HG03439 (cell line): ENCODE measurements at regions not wholly inside any gene's neighbourhood (a gene's known extent, or its start where the extent isn't known, plus 50 kb on each side); places are given as distances from the start of the nearest gene placed in this dataset.
"Not testable (repeated sequence)": the region's sequence is repeated elsewhere in the genome, so short reads cannot be mapped to it uniquely, and the experiment has no call there.

Source experiments
- ATAC-seq: cut with Tn5 transposase; IDR thresholded peaks from one replicate; pipeline ENCODE4 v1.9.1; 2021; ENCODE audit warnings: mild to moderate bottlenecking, moderate library complexity; ENCODE audit not compliant: unreplicated experiment

DNA sequence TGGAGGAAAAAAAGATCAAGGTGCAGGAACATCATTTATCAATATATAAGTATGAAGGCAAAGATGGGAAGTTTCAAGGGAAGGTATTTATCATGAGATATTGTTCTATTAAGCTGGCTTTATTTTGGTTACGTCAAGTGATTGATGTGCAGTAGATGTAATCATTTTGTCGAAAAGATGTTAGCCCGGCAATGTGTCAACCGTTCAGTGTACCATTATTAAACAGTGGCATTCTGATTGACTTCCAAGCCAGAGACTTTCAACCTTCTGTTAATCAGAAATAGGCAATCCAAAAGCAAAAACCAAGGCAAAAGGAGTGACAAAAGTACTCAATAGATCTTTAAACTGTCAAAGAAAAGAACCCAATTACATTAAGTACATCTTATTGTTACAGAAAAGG lies 1340.3 kb upstream of the GOT2 start:
- no peak for ATAC-seq

DNA sequence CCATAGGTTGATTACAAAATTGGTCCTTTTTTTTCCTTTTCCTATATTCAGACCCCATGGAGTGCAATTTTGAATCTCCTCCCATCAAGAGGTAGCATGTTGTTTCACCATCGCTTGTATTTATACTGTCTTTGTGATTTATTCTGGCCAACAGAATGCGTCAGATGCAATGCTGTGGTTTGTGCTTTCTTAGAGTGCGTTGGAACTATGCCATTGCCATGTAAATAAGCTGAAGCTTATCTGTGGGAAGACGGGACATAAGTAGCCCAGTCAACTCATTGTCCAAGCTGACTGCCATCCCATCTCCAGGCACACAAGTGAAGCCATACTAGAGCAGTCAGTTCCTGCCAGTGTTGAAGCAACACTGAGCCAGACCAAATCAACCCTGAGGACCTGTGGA lies 1339.3 kb upstream of the GOT2 start:
- ATAC-seq: no peak

DNA sequence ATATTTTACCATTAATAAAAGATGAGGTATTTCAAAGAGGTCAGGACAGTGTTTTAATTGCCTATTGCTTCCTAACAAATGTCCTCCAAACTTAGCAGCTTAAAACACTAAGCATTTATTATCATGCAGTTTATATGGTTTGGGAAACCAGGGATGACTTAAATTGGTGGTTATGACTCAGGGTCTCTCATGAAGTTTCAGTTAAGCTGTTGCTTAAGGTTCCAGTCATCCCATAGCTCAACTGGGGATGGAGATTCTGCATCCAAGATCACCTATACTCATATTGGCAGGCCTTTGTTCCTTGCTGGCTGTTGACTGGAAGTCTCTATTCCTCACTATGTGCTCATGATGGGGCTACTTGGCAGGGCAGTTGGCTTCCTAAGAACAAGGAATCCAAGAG lies 1329.9 kb upstream of the GOT2 start:
- ATAC-seq: no peak

DNA sequence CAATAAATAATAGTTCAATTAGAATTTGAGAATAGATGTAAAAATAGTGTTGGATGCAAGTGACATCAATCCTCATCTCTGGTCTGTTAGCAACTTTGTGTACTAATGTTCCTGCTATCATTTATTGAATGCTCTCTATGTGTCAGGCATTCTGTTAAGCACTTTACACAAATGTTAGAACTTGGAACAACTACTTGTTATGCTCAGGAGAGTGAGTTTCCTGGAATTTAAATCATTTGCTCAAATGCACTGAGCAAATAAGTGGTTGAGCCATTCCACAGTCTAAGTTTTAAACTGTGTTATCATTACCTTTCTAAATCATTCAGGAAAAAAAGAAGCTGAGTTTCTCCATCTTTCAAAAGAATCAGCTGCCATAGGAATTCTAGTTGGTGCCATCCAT lies 1327.3 kb upstream of the GOT2 start:
- ATAC-seq: no peak

DNA sequence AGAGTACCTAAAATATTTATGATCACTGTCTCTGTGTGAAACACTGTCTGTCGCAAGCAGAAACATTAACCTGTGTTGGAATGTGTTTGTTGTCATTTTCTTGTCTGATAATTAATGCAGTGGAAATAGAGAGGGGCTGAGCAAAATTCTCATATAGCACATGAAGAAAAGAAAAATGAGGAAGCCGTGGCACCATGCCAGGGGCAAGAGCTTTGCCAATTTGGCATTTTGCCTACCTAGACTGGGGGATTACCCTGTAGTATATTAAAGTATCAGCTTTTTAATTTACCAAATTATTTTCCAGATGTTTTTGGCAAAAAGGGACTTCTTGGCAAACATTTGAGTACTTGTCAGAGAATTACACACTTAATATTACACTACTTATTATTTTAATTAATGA lies 1326.6 kb upstream of the GOT2 start:
- no peak for ATAC-seq

DNA sequence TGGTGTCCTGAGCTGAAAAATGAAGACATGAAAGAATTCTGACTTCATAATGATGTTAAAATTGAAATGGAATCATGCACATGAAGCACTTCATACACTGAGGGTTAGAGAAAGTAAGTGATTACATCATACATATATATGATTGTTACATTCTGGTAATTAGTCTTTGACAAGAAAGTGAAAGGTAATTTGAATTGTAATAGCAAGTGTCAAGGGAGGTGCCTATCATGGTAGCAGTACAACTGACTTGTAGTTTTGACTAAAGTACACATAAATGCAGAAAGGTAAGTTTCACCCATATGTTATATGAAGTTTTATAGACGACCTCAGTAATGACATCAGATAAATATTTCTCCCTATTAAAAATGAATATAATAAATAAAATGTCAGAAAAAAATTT lies 1325.0 kb upstream of the GOT2 start:
- no peak for ATAC-seq

DNA sequence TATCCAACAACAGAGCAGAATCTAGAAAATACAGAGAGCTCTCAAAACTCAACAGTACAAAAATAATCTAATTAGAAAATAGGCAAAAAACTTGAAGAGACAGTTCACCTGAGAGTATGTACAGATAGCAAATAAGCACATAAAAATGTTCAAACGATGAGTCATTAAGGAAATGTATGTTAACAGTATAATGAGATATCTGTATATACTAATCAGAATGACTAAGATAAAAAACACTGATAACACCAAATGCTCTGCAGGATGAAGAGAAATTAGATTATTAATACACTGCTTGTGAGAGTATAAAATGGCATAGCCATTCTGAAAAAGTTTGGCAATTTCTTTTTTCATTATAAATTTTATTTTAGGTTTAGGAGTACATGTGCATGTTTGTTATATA lies 1307.6 kb upstream of the GOT2 start:
- ATAC-seq: no peak

DNA sequence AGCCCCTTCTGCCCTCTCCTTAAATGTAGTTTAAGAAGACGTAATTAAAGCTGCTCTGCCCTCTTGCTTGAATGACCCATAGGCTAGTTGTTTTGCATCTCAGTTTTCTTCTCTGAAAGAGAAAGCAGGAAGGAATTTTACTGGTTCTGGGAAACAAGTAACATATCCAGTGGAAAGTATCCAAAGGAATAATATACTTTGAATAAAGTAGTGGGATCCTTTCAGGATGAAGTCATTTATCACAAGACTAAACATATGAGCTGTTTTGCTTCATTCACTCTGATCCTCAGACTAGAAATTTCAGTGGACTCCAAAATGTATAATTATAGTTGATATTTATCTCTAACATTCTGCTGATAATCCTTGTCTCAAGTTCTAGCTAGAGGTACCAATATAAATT lies 1297.6 kb upstream of the GOT2 start:
- no peak for ATAC-seq

DNA sequence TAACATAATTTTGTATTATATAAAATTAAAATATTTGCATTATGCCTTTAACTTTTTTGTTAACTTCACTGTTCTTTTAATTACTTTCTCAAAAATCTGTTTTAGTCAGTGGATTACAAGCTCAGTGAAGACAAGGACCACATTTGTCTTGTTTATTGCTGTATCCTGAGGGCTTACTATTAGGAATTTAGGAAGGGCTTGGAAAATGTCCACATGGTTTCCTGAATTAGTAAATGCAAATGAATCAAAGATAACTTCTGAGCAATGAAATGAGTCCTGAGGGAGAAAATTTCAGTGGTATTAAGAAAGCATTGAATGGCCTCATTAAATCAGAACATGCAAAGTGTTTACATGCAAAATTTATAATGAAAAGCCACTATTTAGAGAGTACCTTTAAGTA lies 1293.2 kb upstream of the GOT2 start:
- ATAC-seq: no peak

DNA sequence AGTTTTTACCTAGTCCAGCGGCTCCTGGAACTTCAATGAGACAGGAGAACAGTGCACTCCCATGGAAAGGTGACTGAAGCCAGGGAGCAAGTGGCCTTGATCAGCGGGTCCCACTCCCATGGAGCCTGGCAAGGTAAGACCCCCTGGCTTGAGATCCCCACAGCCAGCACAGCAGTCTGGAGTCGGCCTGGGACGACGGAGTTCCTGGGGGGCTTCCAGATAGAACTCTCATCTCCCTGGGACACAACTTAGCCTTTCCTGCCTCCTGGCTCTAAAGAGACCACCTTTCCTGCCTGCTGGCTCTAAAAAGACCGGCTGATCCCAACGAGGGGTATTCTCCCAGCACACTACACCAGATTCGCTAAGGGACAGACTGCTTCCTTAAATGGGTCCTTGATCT lies 1279.0 kb upstream of the GOT2 start:
- ATAC-seq: no peak

DNA sequence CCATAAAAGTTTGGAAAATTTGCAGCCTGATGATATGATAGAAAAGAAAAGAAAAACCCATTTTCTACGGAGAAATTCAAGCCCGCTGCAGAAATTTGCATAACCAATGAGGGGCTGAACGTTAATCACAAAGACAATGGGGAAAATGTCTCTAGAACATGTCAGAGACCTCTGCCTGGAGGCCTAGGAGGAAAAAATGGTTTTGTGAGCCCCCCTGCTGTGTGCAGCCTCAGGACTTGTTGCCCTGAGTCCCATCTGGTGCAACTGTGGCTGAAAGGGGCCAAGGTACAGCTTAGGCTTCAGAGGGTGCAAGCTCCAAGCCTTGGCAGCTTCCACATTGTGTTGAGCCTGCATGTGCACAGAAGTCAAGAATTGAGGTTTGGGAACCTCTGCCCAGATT lies 1267.4 kb upstream of the GOT2 start:
- no peak for ATAC-seq

DNA sequence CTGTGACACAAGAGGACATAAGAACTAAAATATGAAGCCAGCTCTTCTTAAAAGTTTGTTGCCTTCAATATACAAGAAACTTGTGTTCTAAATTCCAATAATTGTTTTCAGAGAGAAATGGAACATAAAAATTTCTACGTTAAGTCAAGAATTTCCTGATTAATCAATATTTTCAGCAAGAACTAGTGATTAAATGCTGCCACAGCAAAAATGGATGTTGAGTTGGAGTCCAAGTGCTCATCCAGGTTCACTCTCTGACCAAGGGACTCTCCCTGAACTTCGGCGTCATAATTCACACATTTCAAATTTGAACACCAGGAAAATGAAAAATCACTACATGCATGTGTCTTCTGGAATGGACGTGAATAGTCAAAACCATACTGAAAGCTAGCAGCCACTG lies 1263.6 kb upstream of the GOT2 start:
- no peak for ATAC-seq

DNA sequence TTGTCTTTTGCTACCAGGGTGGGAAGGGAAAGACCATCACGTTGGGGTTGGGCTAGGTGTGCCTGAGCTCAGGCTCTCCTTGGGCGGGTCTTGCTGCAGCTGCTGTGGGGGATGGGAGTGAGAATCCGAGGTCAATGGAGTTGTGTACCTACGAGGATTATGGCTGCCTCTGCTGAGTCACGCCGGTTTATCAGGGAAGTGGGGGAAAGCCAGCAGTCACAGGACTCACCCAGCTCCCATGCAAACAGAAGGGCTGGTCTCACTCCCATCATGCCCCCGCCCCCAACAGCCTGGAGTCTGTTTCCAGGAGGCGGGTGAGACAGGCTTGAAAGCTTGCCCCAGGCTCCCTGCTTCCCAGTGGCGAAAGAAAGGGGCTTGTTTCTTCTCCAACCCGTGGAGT lies 1259.0 kb upstream of the GOT2 start:
- no peak for ATAC-seq

DNA sequence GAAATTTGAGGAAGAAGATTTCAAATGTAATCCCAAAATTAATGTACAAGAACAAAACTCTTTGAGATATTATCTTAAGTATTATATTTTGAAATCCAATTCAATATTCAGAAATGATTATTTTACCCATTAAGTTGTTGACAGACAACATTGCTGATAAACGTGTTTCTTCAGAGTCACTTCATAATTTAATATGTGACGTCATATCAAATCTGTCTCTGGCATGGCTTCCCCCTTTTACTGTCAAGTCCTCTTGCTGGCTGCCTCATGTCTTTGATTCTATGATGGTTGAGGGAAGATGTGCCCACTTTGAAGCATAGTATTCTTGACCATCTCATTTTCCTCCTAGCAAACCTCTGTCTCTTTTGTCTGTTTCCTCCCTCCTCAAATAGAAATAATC lies 1257.1 kb upstream of the GOT2 start:
- no peak for ATAC-seq

DNA sequence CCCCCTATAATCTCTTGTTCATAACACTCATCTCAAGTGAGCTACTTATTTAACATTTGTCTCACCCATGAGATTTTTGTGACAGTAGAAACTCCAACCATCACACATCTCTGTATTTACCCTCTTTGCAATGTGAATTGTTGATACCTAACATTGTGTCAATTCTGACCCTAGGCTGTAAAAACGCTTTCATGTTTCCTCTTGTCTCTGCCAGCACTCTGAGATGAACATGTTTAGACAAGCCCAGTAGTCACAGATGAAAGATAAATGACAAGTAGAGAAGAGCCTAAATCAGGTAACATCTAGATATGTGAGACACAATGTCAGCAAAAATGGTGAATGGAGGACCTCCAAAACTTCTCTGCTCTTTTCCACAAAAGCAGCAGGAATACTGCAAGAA lies 1254.5 kb upstream of the GOT2 start:
- ATAC-seq: no peak

DNA sequence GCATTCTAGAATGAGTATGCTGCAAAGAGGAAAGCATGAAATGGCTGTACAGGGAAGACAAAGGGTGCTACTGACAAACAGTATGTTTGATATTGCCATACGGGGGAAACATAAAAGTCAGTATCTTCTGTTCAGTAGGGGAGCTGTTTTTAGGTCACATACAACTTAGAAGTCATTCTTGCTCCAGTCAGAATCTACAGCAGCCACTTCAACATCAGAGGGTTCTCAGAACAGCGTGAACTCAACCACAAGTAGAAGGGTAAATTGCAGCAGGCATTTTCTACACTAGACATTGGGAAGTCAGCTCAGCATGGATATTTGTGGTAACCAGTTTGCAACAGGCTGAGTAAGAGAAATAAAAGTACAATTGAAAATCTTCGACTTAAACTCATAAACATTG lies 1241.8 kb upstream of the GOT2 start:
- no peak for ATAC-seq

DNA sequence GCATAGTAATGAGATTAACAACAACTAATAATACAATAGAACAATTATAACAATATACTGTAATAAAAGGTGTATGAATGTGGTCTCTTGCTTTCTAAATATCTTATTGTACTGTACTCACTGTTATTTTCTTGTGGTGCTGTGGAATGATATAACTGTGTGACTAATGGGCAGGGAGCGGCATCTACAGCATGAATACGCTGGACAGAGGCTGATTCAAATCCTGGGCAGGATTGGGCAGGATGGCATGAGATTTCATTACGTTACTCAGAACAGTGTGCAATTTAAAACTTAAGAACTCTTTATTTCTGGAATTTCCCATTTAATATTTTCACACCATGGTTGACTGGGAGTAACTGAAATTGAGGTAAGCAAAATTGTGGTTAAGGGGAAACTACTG lies 1239.8 kb upstream of the GOT2 start:
- ATAC-seq: no peak

DNA sequence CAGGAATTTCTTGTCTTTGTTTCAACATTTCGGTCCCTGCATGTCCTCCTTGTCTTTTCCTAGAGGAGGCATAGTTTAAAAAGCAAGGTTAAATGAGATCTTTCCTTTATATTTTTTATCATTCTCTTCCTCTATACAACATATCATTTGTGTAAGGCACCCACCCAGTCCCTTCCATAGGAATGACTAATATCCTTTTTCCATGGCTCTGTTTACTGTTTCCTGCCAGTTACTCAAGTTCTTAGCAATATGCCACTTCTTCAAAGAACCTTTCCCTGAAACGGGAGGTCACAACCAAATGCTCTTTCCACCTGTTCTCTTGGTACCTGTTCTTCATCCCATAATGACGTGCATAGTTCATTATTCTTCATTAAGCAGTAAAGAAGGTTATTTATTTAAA lies 1237.1 kb upstream of the GOT2 start:
- no peak for ATAC-seq

DNA sequence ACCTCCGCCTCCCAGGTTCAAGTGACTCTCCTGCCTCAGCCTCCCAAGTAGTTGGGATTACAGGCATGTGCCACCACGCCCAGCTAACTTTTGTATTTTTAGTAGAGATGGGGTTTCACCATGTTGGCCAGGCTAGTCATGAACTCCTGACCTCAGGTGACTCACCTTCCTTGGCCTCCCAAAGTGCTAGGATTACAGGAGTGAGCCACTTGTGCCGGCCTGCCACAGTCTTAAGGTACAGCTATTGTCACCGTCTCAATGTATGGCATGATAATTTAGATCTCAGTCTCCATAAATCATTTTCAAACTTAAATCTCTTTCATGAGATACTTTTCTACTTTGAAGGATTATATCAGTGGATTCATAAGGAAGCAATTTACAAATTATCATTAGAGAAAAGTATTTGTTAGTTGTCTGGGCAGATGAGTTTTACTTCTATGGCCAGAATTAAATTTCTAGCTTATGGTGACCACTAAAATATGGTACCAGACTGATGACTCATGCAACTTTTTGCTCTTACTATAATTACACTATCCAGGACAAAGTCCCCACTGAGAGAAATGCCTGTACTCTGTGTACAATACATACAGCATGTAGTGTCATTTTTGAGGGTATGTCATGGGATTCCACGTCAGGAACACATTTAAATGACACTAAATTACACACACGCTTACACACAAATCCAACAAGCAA lies 1230.3 kb upstream of the GOT2 start:
- no peak for ATAC-seq

DNA sequence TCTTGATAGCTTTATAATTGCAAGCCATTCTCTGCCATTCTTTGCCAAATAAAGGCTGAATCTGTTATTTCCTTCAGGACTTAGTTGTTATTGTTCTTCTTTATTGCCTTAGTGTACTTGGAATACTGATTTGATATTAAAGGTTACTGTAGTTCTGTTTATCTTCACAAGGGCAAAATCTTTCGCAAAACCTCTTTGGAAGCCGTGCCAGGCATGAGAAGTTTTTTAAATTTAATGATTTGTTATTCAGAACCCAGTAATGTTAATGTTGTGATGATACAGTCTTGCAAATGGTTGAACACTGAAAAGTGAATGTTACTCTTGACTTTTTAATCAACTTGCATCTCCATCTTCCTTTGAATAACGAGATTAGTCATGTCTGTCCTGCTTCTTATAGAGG lies 1225.2 kb upstream of the GOT2 start:
- no peak for ATAC-seq

DNA sequence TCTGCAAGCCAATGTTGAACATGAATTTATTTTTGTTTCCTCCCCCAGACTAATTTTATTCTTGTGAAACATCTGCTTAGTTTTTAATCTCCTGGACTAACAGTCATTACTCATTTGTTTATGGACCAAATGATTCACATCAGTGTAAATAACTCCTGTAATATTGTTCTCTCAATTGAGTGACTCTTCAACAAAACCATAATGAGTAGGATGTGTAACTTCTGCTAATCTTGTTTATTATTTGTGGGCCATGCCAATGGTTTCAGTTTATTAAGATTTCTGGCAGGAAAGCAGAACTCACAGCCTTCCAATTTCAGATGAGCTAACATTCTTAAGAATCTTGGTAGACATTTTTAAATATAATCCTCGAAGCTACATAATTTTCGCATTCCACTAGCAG lies 1216.3 kb upstream of the GOT2 start:
- no peak for ATAC-seq

DNA sequence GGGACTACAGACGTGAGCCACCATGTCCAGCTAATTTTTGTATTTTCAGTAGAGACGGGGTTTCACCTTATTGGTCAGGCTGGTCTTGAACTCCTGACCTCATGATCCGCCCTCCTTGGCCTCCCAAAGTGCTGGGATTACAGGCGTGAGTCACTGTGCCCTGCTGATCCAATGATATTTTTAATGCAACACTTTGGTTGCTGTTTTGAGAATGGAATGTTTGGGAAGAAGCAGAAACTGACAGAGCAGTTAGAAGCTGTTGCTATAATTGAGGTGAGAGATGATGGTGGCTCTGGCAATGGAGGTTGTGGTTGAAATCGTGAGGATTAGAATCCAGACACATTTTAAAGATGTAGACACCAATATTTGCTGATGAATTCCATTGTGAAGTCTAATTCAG lies 1209.9 kb upstream of the GOT2 start:
- not testable (repeated sequence) for ATAC-seq

DNA sequence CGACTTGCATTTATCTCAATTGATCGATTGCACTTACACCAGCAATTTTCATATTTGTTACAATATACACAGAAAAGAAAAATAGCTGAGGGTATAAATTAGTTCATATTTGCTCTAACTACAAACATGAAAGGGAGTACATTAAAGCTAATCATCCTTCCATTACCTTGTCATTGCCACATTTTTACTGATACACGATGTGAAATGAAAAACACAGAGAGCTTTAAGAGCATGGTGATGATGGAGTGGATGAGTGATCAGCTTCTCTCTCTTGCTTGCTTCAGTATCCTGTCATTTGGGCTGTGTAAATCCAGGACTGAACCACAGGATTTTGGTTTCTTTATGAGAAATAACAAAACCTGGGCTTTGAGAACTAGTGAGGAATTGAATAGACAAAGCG lies 1207.5 kb upstream of the GOT2 start:
- ATAC-seq: no peak

DNA sequence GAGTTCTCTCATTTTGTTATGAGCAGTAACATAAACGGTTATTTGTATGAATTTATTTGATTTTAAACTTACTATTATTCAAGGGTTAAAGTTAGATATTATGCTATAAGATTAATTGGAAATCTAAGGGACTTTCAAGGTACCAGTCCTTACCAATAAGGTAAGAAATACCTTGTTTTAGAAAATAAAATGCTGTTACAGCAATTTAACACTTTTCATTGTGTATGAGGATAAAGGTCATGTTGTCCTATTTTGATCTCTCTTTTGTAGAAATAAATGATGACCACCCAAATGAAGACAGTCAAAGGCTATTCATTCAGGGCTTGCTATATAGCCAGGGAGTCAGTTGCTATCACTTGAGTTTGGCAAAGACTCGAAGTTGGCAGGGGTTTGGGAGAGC lies 1185.9 kb upstream of the GOT2 start:
- ATAC-seq: no peak
